PC-9 (cell line): ENCODE measurements at regions not wholly inside any gene's neighbourhood (a gene's known extent, or its start where the extent isn't known, plus 50 kb on each side); places are given as distances from the start of the nearest gene placed in this dataset.

Experiments used
- BruUV-seq: library from RNA; stranded (reverse); fragments of 400-500 nt; replicated peaks from 2 replicates; lab custom pipeline; 2021; lab: Mats Ljungman, UMichigan
- CTCF ChIA-PET: fragments of 300-600 bp; sonication (Branson Sonifier 250); formaldehyde crosslinking; loops from one replicate; lab custom pipeline; 2022; ENCODE audit warnings: antibody characterized with exemption; lab: Charles Lee
- POLR2A ChIA-PET: fragments of 300-600 bp; sonication (Branson Sonifier 250); formaldehyde crosslinking; loops from one replicate; lab custom pipeline; 2022; ENCODE audit warnings: antibody characterized with exemption; ENCODE audit not compliant: unreplicated experiment; lab: Charles Lee
- DNase-seq, 2 experiments: peaks; one replicate each; pipeline versions ENCODE4 v3.0.0 to v3.0.0-alpha.2; 2015 to 2022; ENCODE audit warnings: mixed read lengths in 1 of 2
- H2AFZ ChIP-seq: fragments of 200-600 bp; sonication (generic); 2 replicates; pipeline ENCODE4 v1.8.1; 2017; ENCODE audit warnings: antibody characterized with exemption
- H3F3A ChIP-seq: fragments of 200-600 bp; sonication (generic); 2 replicates; pipeline ENCODE4 v1.8.1; 2017; ENCODE audit warnings: antibody characterized with exemption, mild to moderate bottlenecking, low read depth; ENCODE audit not compliant: insufficient read depth
- H3K27ac ChIP-seq: fragments of 200-600 bp; sonication (generic); 2 replicates; pipeline ENCODE4 v1.6.1; 2016; ENCODE audit warnings: mixed run types
- H3K27me3 ChIP-seq: fragments of 200-600 bp; sonication (generic); 2 replicates; pipeline ENCODE4 v1.6.1; 2016; ENCODE audit warnings: low read depth, mixed run types; ENCODE audit not compliant: insufficient read depth
- H3K36me3 ChIP-seq: fragments of 200-600 bp; sonication (generic); 2 replicates; pipeline ENCODE4 v1.6.1; 2016; ENCODE audit warnings: low read depth, mixed run types
- H3K4me1 ChIP-seq: fragments of 200-600 bp; sonication (generic); replicated peaks from 2 replicates; pipeline ENCODE4 v1.6.1; 2016; ENCODE audit warnings: mixed run types; ENCODE audit not compliant: insufficient read depth
- H3K4me2 ChIP-seq: fragments of 200-600 bp; sonication (generic); 2 replicates; pipeline ENCODE4 v1.6.1; 2017; ENCODE audit warnings: mixed run types
- H3K4me3 ChIP-seq: fragments of 200-600 bp; sonication (generic); 2 replicates; pipeline ENCODE4 v1.6.1; 2016; ENCODE audit warnings: mixed run types
- H3K79me2 ChIP-seq: fragments of 200-600 bp; sonication (generic); 2 replicates; pipeline ENCODE4 v1.6.1; 2017; ENCODE audit warnings: low read depth, mixed run types
- H3K9me2 ChIP-seq: fragments of 200-600 bp; sonication (generic); 2 replicates; pipeline ENCODE4 v1.8.1; 2017; ENCODE audit warnings: mild to moderate bottlenecking; ENCODE audit not compliant: insufficient read depth
- H3K9me3 ChIP-seq: fragments of 200-600 bp; sonication (generic); 2 replicates; pipeline ENCODE4 v1.8.1; 2016; ENCODE audit warnings: low read depth; ENCODE audit not compliant: insufficient read depth
- H4K20me1 ChIP-seq: fragments of 200-600 bp; sonication (generic); 2 replicates; pipeline ENCODE4 v1.8.1; 2017; ENCODE audit not compliant: insufficient read depth
- CTCF ChIP-seq: fragments of 200-600 bp; sonication (generic); conservative IDR thresholded peaks from 2 replicates; pipeline ENCODE4 v1.6.1; 2017; ENCODE audit warnings: mixed run types, antibody characterized with exemption, mild to moderate bottlenecking, moderate library complexity
- EZH2 ChIP-seq: fragments of 200-600 bp; sonication (generic); IDR thresholded peaks from 2 replicates; pipeline ENCODE4 v1.8.0; 2017; ENCODE audit warnings: antibody characterized with exemption, low read depth
- intact Hi-C: fragments of 100-400 bp; cut with micrococcal nuclease; formaldehyde crosslinking; loops from one replicate; pipeline ENCODE4 v1.10.0; 2022; ENCODE audit not compliant: unreplicated experiment

DNA sequence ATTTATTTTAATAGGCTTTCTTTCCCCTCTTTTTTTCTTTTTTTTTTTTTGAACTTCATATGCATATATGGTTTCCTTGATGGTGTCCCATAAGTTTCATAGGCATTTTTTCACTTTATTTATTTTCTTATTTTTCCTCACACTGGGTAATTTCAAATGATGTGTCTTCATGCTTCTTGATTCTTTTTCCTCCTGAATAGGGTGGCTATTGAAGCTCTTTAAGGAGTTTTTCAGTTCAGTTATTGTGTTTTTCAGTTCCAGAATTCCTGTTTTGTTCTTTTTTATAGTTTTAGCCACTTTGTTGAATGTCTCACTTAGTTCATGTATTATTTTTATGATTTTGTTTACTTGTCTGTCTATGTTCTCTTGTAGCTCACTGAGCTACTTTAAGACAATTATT, 273.2 kb downstream of the NFKBIZ start:
- H3K9me3 ChIP-seq = peaks cover 20% of the 10 kb centered on the region
- H4K20me1 ChIP-seq = no peaks in the 10 kb centered on the region
- BruUV-seq = no TSS peak
- intact Hi-C loops = no loop called here
- CTCF ChIA-PET = no interaction called here
- H2AFZ ChIP-seq = no peak overlapping the region
- DNase-seq = no peak
- no peaks in the 10 kb centered on the region for H3K79me2 ChIP-seq
- H3K4me2 ChIP-seq = no peak overlapping the region
- POLR2A ChIA-PET = no interaction called here
- peaks cover 4% of the 10 kb centered on the region for H3F3A ChIP-seq
- TF ChIP-seq EZH2 (no peak), CTCF (no peak)
- peaks cover 17% of the 10 kb centered on the region for H3K4me1 ChIP-seq
- H3K36me3 ChIP-seq = no peaks in the 10 kb centered on the region
- H3K4me3 ChIP-seq = no peak overlapping the region
- no peaks in the 10 kb centered on the region for H3K9me2 ChIP-seq
- H3K27ac ChIP-seq = no peak overlapping the region
- H3K27me3 ChIP-seq = no peaks in the 10 kb centered on the region

- H3K4me3 ChIP-seq = no peak overlapping the region
- intact Hi-C loops = loop anchor here (1.0 kb wide), 2 partner anchors 33 to 40 kb away; no protein-coding TSS in a partner anchor
Observed at GRCh38 chr3:102123590-102124190, 274.4 kb downstream of the NFKBIZ start.

GRCh38 chr3:102124282-102124681, 275.0 kb downstream of the NFKBIZ start:
- CTCF ChIA-PET = interaction anchor here (0.6 kb wide), 1 partner anchor 319 kb away, joined by 10 read pairs; no protein-coding TSS in a partner anchor
- DNase-seq = peak in 1 of 2 experiments; percentile 85
- Histone ChIP-seq H3K4me2 (peak overlapping the region; percentile 31), H3K4me3 (no peak overlapping the region), H4K20me1 (no peaks in the 10 kb centered on the region), H2AFZ (peak overlapping the region; percentile 4; the same call in 1 of the 2 replicates), H3K79me2 (no peaks in the 10 kb centered on the region), H3K4me1 (peaks cover 17% of the 10 kb centered on the region), H3K36me3 (no peaks in the 10 kb centered on the region), H3K27ac (peak overlapping the region; percentile 53), H3K9me3 (peaks cover 20% of the 10 kb centered on the region), H3F3A (peaks cover 4% of the 10 kb centered on the region), H3K9me2 (no peaks in the 10 kb centered on the region), H3K27me3 (no peaks in the 10 kb centered on the region)
- BruUV-seq = no TSS peak
- intact Hi-C loops = loop anchor here (1.0 kb wide), 2 partner anchors 32 to 39 kb away; no protein-coding TSS in a partner anchor
- POLR2A ChIA-PET = interaction anchor here (0.6 kb wide), 1 partner anchor 448 kb away, joined by 3 read pairs; no protein-coding TSS in a partner anchor
- TF ChIP-seq EZH2 = no peak
- TF ChIP-seq CTCF = no peak

More at GRCh38 chr3:102123590-102124190, 274.4 kb downstream of the NFKBIZ start:
- no peaks in the 10 kb centered on the region for H3K27me3 ChIP-seq
- peak in 1 of 2 experiments; percentile 45 for DNase-seq
- H3K4me2 ChIP-seq = peak overlapping the region; percentile 31
- no peaks in the 10 kb centered on the region for H3K36me3 ChIP-seq
- BruUV-seq = no TSS peak
- peak overlapping the region; percentile 53 for H3K27ac ChIP-seq
- H3K9me2 ChIP-seq = no peaks in the 10 kb centered on the region
- CTCF ChIA-PET = interaction anchor here (0.6 kb wide), 1 partner anchor 319 kb away, joined by 10 read pairs; no protein-coding TSS in a partner anchor
- POLR2A ChIA-PET = no interaction called here
- H2AFZ ChIP-seq = peak overlapping the region; percentile 4; the same call in 1 of the 2 replicates
- H3K4me1 ChIP-seq = peaks cover 17% of the 10 kb centered on the region
- H3K79me2 ChIP-seq = no peaks in the 10 kb centered on the region
- no peaks in the 10 kb centered on the region for H4K20me1 ChIP-seq
- H3F3A ChIP-seq = peaks cover 4% of the 10 kb centered on the region
- TF ChIP-seq EZH2 (no peak), CTCF (no peak)
- peaks cover 20% of the 10 kb centered on the region for H3K9me3 ChIP-seq
